ENCODE measurements at regions not wholly inside any gene's neighbourhood (a gene's known extent, or its start where the extent isn't known, plus 50 kb on each side); places are given as distances from the start of the nearest gene placed in this dataset.

DNA sequence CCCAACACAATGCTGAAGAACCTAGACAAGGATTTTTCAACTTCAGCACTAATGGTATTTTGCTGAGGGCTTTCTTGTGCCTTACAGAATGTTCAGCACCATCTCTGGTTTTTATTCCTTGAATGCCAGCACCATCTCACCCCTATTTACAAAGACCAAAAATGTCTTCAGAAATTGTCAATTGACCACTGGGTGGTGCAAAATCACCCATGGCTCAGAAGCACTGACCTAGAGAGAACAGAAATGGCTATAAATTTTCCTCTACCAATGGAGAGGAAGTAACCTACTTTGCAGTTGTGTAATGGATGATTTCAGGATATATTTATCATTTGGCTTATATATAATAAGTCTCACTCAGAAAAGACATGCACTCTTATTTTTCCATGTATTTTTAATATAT is 431.0 kb upstream of the IRAK1BP1 start:
- TF ChIP-seq, protein P1, sequence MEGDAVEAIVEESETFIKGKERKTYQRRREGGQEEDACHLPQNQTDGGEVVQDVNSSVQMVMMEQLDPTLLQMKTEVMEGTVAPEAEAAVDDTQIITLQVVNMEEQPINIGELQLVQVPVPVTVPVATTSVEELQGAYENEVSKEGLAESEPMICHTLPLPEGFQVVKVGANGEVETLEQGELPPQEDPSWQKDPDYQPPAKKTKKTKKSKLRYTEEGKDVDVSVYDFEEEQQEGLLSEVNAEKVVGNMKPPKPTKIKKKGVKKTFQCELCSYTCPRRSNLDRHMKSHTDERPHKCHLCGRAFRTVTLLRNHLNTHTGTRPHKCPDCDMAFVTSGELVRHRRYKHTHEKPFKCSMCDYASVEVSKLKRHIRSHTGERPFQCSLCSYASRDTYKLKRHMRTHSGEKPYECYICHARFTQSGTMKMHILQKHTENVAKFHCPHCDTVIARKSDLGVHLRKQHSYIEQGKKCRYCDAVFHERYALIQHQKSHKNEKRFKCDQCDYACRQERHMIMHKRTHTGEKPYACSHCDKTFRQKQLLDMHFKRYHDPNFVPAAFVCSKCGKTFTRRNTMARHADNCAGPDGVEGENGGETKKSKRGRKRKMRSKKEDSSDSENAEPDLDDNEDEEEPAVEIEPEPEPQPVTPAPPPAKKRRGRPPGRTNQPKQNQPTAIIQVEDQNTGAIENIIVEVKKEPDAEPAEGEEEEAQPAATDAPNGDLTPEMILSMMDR (IDR thresholded peaks at IDR 0.05; ENCODE audit: insufficient read depth, low read length), result no peak
- TF ChIP-seq, protein P2, sequence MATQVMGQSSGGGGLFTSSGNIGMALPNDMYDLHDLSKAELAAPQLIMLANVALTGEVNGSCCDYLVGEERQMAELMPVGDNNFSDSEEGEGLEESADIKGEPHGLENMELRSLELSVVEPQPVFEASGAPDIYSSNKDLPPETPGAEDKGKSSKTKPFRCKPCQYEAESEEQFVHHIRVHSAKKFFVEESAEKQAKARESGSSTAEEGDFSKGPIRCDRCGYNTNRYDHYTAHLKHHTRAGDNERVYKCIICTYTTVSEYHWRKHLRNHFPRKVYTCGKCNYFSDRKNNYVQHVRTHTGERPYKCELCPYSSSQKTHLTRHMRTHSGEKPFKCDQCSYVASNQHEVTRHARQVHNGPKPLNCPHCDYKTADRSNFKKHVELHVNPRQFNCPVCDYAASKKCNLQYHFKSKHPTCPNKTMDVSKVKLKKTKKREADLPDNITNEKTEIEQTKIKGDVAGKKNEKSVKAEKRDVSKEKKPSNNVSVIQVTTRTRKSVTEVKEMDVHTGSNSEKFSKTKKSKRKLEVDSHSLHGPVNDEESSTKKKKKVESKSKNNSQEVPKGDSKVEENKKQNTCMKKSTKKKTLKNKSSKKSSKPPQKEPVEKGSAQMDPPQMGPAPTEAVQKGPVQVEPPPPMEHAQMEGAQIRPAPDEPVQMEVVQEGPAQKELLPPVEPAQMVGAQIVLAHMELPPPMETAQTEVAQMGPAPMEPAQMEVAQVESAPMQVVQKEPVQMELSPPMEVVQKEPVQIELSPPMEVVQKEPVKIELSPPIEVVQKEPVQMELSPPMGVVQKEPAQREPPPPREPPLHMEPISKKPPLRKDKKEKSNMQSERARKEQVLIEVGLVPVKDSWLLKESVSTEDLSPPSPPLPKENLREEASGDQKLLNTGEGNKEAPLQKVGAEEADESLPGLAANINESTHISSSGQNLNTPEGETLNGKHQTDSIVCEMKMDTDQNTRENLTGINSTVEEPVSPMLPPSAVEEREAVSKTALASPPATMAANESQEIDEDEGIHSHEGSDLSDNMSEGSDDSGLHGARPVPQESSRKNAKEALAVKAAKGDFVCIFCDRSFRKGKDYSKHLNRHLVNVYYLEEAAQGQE (IDR thresholded peaks at IDR 0.05; ENCODE audit: insufficient replicate concordance, low read depth), result no peak
- no peak for TF ChIP-seq POLR2AphosphoS5 (IDR thresholded peaks at IDR 0.05; ENCODE audit: low read depth)
